NCI-H2171 (cell line): ENCODE measurements at regions not wholly inside any gene's neighbourhood (a gene's known extent, or its start where the extent isn't known, plus 50 kb on each side); places are given as distances from the start of the nearest gene placed in this dataset.
A peak's percentile ranks its signal among the peaks of the same experiment; 100 is the strongest.

Experiments
- DNase-seq: peaks from one replicate; lab custom pipeline; 2025; lab: John Stamatoyannopoulos, UW

DNA sequence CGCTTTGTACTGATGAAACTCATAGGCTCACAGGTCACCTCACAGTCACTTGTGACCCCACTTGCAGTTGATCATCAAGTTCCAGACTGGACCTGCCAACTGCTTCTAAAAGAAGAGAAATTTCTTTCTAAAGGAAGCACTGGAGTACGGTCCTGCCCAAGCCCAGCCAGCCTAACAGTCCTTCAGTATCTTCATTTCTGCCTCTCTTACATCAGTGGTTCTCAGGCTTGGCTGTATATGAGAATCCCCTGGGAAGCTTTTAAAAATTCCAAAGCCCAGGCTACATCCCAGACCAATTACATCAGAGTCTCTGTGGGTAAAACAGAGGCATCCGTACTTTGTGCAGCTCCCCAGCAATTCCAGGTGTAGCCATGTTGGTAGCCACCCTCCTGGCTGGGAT, 282.1 kb downstream of the NFIB start:
- no peak for DNase-seq

DNA sequence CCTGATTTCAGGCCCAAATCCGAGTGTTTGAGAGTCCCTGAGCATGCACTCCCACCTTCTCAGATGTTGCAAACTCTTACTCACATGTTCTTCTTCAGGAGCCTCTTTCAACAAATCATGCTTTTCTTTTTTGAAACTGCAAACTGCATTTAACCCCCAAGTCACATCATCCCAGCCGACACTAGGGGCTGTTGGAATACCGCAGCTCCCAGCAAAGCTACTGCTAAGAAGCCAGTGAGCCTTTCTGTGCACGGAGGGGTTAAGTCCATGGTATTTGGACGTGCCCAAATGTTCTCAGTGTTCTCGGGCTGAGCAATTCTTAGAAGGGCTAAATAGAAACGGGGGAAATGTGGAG, 282.9 kb downstream of the NFIB start:
- DNase-seq = no peak

GRCh38 chr9:14030375-14031059, 283.4 kb downstream of the NFIB start:
- peak; percentile 43 for DNase-seq

GRCh38 chr9:14029806-14030374, 284.1 kb downstream of the NFIB start:
- peak; percentile 4 for DNase-seq

- DNase-seq = no peak
Observed at GRCh38 chr9:14027116-14027800, 286.7 kb downstream of the NFIB start.

DNA sequence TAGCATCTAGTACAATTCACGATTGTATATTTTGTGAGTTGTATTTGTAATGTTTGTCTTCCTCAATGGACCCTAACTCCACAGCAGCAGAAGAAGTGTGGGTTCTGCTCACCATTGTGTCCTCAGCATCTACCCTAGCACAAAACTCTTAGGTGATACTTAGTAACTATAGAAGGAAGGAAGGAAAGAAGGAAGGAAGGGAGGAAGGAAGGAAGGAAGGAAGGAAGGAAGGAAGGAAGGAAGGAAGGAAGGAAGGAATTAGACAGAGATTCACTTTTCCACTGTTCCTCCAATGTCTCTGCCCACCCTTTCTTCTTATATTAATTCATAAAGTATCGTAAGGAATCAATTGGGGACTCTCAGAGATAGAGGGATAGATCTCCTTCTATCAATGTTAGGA, 288.2 kb downstream of the NFIB start:
- no peak for DNase-seq

- DNase-seq = no peak
Observed at GRCh38 chr9:14023285-14023684, 290.7 kb downstream of the NFIB start.

GRCh38 chr9:14021871-14022525, 291.9 kb downstream of the NFIB start:
- DNase-seq = no peak

- DNase-seq = no peak
Observed at GRCh38 chr9:14018081-14018480, 295.9 kb downstream of the NFIB start.

GRCh38 chr9:14014744-14015143, 299.2 kb downstream of the NFIB start:
- no peak for DNase-seq

GRCh38 chr9:14014218-14014617, 299.7 kb downstream of the NFIB start:
- no peak for DNase-seq

GRCh38 chr9:14011799-14012560, 302.0 kb downstream of the NFIB start:
- no peak for DNase-seq

GRCh38 chr9:14007190-14007769, 306.7 kb downstream of the NFIB start:
- no peak for DNase-seq

- DNase-seq = no peak
Observed at GRCh38 chr9:14006386-14007187, 307.4 kb downstream of the NFIB start.

DNA sequence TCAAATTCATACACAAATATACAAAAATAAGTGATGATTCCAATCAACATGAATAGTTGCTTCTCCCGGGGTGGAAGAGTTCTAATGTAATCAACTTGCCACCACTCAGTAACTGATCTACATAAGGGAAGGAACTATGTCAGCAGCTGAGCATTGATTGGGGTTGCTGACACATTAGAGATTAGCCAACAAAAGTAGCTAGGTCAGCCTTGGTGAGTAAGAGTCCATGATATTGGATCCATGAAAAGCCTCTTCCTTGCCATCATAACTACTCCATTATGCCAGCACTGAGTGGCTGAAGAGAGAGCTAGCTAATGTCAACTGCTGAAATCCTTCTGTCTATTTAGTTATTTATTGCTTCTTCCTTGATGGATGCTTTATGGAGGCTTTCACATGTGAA, 309.8 kb downstream of the NFIB start:
- DNase-seq = no peak

DNA sequence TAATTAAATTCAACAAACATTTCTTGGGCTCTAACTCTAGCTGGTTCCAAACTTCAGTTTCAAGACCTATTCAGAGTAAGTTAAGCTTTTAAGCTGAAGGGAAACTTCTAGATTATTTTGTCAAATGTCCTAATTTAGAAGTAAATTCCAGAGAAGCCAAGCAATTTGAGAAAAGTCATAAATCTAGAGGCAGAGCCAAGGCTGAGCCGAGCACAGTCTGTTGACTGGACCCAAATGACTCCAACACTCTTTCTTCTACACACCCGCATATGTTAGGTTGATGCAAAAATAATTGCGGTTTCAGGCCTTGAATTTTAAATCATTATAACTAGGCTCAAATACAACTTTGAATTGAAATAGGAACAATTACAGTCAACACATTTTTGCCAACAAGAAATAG, 319.7 kb downstream of the NFIB start:
- no peak for DNase-seq

GRCh38 chr9:13993632-13994185, 320.2 kb downstream of the NFIB start:
- no peak for DNase-seq

- peak; percentile 68 for DNase-seq
Observed at GRCh38 chr9:13992138-13993088, 321.5 kb downstream of the NFIB start.

GRCh38 chr9:13991395-13991794, 322.5 kb downstream of the NFIB start:
- DNase-seq = no peak

DNA sequence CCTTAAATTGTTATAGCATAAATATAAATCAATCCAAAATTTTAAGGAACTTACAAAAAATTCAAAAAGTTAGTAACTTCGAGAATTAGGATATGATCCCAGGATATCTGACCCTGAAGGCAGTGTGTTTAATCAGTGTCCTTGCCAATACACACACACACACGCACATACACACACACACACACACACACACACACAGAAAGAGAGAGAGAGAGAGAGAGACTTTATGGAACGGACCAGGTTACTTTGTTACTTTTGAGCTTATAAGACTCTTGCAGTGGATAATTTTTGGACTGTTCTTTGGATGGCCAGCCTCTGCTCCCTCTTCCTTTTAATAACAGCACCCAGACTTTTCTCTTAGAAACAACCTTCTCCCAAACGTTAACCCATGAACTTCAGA, 322.9 kb downstream of the NFIB start:
- DNase-seq = no peak
